ENCODE measurements at regions not wholly inside any gene's neighbourhood (a gene's known extent, or its start where the extent isn't known, plus 50 kb on each side); places are given as distances from the start of the nearest gene placed in this dataset.

GRCh38 chr11:79860336-79860735, 419.5 kb upstream of the TENM4 start:
- no peak for TF ChIP-seq CTCF (IDR thresholded peaks at IDR 0.05)
- no peak for TF ChIP-seq ZFX (IDR thresholded peaks at IDR 0.05; ENCODE audit: borderline replicate concordance)
